HL-60 (cell line): ENCODE measurements at regions not wholly inside any gene's neighbourhood (a gene's known extent, or its start where the extent isn't known, plus 50 kb on each side); places are given as distances from the start of the nearest gene placed in this dataset.

Experiments used
- DNase-seq, 2 experiments: peaks; one replicate each; pipeline ENCODE4 v3.0.0-alpha.2; 2010 to 2020; ENCODE audit warnings: low read depth in 1 of 2, low spot score in 1 of 2
- H3K27ac ChIP-seq: fragments of 250-450 bp; sonication (Bioruptor Pico); replicated peaks from 2 replicates; pipeline ENCODE4 v1.5.1; 2020; ENCODE audit warnings: mild to moderate bottlenecking, moderate library complexity
- H3K27me3 ChIP-seq: fragments of 250-450 bp; sonication (Bioruptor Pico); 2 replicates; pipeline ENCODE4 v1.5.1; 2021; ENCODE audit warnings: mild to moderate bottlenecking, moderate library complexity; ENCODE audit not compliant: insufficient read depth, poor library complexity, severe bottlenecking
- H3K4me3 ChIP-seq: replicated peaks from 2 replicates; pipeline ENCODE4 v1.5.1; 2011; ENCODE audit warnings: mild to moderate bottlenecking, control low read depth, low read length; ENCODE audit not compliant: insufficient read depth
- CTCF ChIP-seq: IDR thresholded peaks from one replicate; pipeline ENCODE4 v1.5.1; 2011; ENCODE audit warnings: low read length, control low read depth, inconsistent platforms; ENCODE audit not compliant: insufficient read depth
- GABPA ChIP-seq: IDR thresholded peaks from 2 replicates; pipeline ENCODE4 v1.6.1; 2012; ENCODE audit warnings: low read depth
- POLR2AphosphoS5 ChIP-seq: IDR thresholded peaks from 2 replicates; pipeline ENCODE4 v1.6.1; 2012; ENCODE audit warnings: low read depth
- REST ChIP-seq: IDR thresholded peaks from 2 replicates; pipeline ENCODE4 v1.6.1; 2012; ENCODE audit warnings: low read depth; ENCODE audit not compliant: insufficient replicate concordance
- SPI1 ChIP-seq: IDR thresholded peaks from 2 replicates; pipeline ENCODE4 v1.6.1; 2012; ENCODE audit warnings: low read depth, mild to moderate bottlenecking, borderline replicate concordance

- Histone ChIP-seq H3K4me3 (no peak overlapping the region), H3K27ac (no peak overlapping the region), H3K27me3 (peaks cover 4% of the 10 kb centered on the region)
- no peak for DNase-seq
- TF ChIP-seq POLR2AphosphoS5 (no peak), CTCF (no peak), GABPA (no peak), REST (no peak), SPI1 (no peak)
Measured at GRCh38 chr2:119071476-119071875, 87.1 kb downstream of the C1QL2 start.

GRCh38 chr2:119069781-119070180 is 88.8 kb downstream of the C1QL2 start:
- no peak overlapping the region for H3K27ac ChIP-seq

GRCh38 chr2:119068154-119068725 is 90.3 kb downstream of the C1QL2 start:
- H3K4me3 ChIP-seq, result no peak overlapping the region
- no peak overlapping the region for H3K27ac ChIP-seq
- DNase-seq, result no peak
- TF ChIP-seq SPI1 (no peak), REST (no peak), CTCF (no peak), GABPA (no peak), POLR2AphosphoS5 (no peak)
- peaks cover 2% of the 10 kb centered on the region for H3K27me3 ChIP-seq

More at GRCh38 chr2:119069781-119070180, 88.8 kb downstream of the C1QL2 start:
- peaks cover 4% of the 10 kb centered on the region for H3K27me3 ChIP-seq
- no peak for TF ChIP-seq POLR2AphosphoS5
- no peak for TF ChIP-seq CTCF
- TF ChIP-seq GABPA, result no peak
- TF ChIP-seq REST, result no peak
- TF ChIP-seq SPI1, result no peak
- H3K4me3 ChIP-seq, result no peak overlapping the region
- no peak for DNase-seq
